ENCODE measurements at regions not wholly inside any gene's neighbourhood (a gene's known extent, or its start where the extent isn't known, plus 50 kb on each side); places are given as distances from the start of the nearest gene placed in this dataset.

DNA sequence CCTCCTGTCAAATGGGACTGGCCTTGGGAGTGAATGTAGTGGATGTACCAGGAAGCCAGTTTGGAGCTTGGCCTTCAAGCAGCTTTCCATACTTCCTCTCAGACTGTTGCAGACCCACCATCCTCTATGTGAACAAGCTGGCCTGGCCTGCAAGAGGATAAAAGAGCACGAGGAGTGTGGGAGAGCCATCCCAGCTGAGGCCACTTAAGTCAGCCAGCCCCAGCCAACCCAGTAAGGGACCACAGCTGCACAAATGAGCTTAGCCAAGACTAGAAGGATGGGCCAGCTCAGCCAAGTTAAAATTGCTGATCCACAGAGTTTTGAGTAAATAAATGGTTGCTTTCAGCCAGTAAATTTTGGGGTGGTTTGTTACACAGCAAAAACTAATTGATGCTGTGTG, 156.9 kb upstream of the SOX4 start:
- no peaks in the 10 kb centered on the region for H3K36me3 ChIP-seq
- TF ChIP-seq, protein P1, sequence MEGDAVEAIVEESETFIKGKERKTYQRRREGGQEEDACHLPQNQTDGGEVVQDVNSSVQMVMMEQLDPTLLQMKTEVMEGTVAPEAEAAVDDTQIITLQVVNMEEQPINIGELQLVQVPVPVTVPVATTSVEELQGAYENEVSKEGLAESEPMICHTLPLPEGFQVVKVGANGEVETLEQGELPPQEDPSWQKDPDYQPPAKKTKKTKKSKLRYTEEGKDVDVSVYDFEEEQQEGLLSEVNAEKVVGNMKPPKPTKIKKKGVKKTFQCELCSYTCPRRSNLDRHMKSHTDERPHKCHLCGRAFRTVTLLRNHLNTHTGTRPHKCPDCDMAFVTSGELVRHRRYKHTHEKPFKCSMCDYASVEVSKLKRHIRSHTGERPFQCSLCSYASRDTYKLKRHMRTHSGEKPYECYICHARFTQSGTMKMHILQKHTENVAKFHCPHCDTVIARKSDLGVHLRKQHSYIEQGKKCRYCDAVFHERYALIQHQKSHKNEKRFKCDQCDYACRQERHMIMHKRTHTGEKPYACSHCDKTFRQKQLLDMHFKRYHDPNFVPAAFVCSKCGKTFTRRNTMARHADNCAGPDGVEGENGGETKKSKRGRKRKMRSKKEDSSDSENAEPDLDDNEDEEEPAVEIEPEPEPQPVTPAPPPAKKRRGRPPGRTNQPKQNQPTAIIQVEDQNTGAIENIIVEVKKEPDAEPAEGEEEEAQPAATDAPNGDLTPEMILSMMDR (IDR thresholded peaks at IDR 0.05; ENCODE audit: low read depth, low read length): no peak
- DNase-seq: no peak
- peaks cover 7% of the 10 kb centered on the region for H3K9me3 ChIP-seq (ENCODE audit: severe bottlenecking)
- H3K27ac ChIP-seq: no peak overlapping the region
- no peaks in the 10 kb centered on the region for H3K27me3 ChIP-seq (ENCODE audit: insufficient read depth, low read depth, severe bottlenecking)
- no peak overlapping the region for H3K4me3 ChIP-seq (ENCODE audit: low read depth, low read length)

- Histone ChIP-seq H3K4me3 (ENCODE audit: low read depth, low read length) (no peak overlapping the region), H3K27ac (no peak overlapping the region)
Measured at GRCh38 chr6:21437581-21437980, 156.0 kb upstream of the SOX4 start.

DNA sequence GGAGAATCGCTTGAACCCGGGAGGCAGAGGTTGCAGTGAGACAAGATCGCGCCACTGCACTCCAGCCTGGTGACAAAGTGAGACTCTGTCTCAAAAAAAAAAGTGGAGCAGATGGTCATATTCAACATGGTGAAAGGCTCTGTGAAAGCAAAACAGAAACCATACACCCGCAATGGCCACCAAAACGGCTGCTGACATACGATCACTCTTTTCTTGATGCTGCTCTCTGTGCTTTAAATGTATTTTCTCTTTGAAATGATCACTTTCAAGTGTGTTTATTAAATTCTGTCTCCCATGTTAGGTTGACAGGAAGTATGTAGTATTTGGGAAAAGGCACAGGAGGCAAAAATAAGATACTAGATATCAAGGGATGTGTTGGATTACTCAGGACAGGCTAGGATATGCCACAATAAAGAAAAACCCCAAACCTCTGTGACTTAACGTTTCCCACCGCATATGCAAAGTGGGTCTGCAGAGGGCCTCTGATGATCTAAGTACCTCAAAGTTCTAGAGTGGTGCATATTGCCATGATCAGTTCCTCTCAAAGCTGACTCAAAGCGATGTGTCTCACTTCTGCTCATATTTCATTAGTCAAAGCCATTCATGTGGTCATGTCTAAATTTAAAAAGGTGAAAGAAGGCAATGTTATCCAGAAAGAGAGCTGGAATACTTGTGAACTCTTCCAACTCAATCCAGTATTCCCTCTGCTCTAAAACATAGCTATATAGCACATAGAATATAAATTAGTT, 155.1 kb upstream of the SOX4 start:
- H3K27ac ChIP-seq: no peak overlapping the region
- H3K27me3 ChIP-seq (ENCODE audit: insufficient read depth, low read depth, severe bottlenecking): no peaks in the 10 kb centered on the region
- DNase-seq: no peak
- no peaks in the 10 kb centered on the region for H3K36me3 ChIP-seq
- TF ChIP-seq, protein P1 (IDR thresholded peaks at IDR 0.05; ENCODE audit: low read depth, low read length): no peak
- no peak overlapping the region for H3K4me3 ChIP-seq (ENCODE audit: low read depth, low read length)
- H3K9me3 ChIP-seq (ENCODE audit: severe bottlenecking): no peaks in the 10 kb centered on the region

More at GRCh38 chr6:21437581-21437980, 156.0 kb upstream of the SOX4 start:
- Histone ChIP-seq H3K9me3 (ENCODE audit: severe bottlenecking) (peaks cover 4% of the 10 kb centered on the region), H3K27me3 (ENCODE audit: insufficient read depth, low read depth, severe bottlenecking) (no peaks in the 10 kb centered on the region), H3K36me3 (no peaks in the 10 kb centered on the region)
- TF ChIP-seq, protein P1 (IDR thresholded peaks at IDR 0.05; ENCODE audit: low read depth, low read length): no peak
- no peak for DNase-seq

DNA sequence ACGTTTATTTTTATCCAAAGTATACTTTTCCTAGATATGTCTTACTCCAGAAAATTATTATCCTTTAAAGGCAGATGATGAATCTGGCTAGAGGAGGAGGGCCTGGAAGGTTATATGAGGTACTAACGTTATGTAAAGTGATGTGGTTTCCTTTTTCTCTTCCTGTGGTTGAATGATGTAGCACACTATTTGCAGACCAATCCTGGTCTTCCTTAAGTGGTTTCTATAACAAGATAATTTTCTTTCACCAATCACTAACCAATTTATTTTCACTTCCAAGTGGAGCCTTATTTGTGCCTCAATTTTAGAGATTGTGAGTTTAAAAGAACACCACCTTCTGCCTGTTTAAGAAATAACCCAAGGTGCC, 154.6 kb upstream of the SOX4 start:
- TF ChIP-seq, protein P1 (IDR thresholded peaks at IDR 0.05; ENCODE audit: low read depth, low read length): no peak
- no peak overlapping the region for H3K27ac ChIP-seq
- no peaks in the 10 kb centered on the region for H3K36me3 ChIP-seq
- H3K27me3 ChIP-seq (ENCODE audit: insufficient read depth, low read depth, severe bottlenecking): no peaks in the 10 kb centered on the region
- DNase-seq: no peak
- H3K9me3 ChIP-seq (ENCODE audit: severe bottlenecking): no peaks in the 10 kb centered on the region
- no peak overlapping the region for H3K4me3 ChIP-seq (ENCODE audit: low read depth, low read length)

DNA sequence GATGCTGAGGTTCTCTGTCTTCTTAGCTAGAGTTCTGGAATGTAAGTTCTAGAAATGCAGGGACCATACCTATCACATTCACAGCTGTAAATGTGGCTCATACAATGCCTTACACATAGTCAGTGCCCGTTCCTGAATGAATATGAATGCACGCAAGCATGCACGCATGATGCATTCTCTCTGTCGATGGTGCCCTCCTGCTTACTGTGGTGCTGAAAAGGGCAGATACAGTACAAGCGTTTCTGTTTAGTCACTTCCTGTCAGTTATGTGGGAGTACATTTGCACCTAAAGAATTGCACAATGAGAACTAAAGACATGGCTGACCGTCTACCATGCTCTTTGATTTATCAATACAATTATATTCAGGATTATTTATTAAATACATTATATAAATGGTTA, 152.2 kb upstream of the SOX4 start:
- DNase-seq: no peak
- no peak overlapping the region for H3K27ac ChIP-seq
- H3K9me3 ChIP-seq (ENCODE audit: severe bottlenecking): no peaks in the 10 kb centered on the region
- TF ChIP-seq, protein P1 (IDR thresholded peaks at IDR 0.05; ENCODE audit: low read depth, low read length): no peak
- no peaks in the 10 kb centered on the region for H3K27me3 ChIP-seq (ENCODE audit: insufficient read depth, low read depth, severe bottlenecking)
- H3K4me3 ChIP-seq (ENCODE audit: low read depth, low read length): no peak overlapping the region
- H3K36me3 ChIP-seq: no peaks in the 10 kb centered on the region

DNA sequence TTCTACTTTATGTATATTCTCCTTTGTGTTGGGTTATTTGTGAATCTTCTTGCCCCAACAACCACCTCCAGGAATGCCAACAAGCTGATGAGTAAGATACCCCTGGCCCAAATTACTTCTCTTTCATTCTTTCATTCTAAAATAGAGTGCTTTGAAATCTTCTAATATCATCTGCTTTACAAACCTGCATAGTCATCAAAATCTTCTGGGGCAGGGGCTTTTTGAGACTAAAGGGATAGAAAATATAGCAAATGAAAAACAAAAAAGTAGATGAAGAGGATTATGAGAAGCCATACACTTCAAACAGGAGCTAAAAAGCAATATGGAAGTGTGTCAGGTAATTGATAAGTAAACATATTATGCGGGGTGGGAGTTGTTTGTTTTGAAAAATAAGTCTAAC, 150.7 kb upstream of the SOX4 start:
- Histone ChIP-seq H3K27ac (no peak overlapping the region), H3K4me3 (ENCODE audit: low read depth, low read length) (no peak overlapping the region), H3K36me3 (no peaks in the 10 kb centered on the region), H3K9me3 (ENCODE audit: severe bottlenecking) (no peaks in the 10 kb centered on the region), H3K27me3 (ENCODE audit: insufficient read depth, low read depth, severe bottlenecking) (no peaks in the 10 kb centered on the region)
- TF ChIP-seq, protein P1 (IDR thresholded peaks at IDR 0.05; ENCODE audit: low read depth, low read length): no peak
- no peak for DNase-seq

Measured in WERI-Rb-1 (cell line).